Brain pericyte (primary cell): ENCODE measurements at regions not wholly inside any gene's neighbourhood (a gene's known extent, or its start where the extent isn't known, plus 50 kb on each side); places are given as distances from the start of the nearest gene placed in this dataset.
"Not testable (repeated sequence)": the region's sequence is repeated elsewhere in the genome, so short reads cannot be mapped to it uniquely, and the experiment has no call there.

Source experiments
- DNase-seq: peaks from one replicate; pipeline ENCODE4 v3.0.0-alpha.2; 2012; ENCODE audit warnings: low read depth, low spot score

- DNase-seq = no peak
Measured at GRCh38 chr4:18676526-18676915, 655.0 kb upstream of the LCORL start.

- no peak for DNase-seq
Measured at GRCh38 chr4:18675586-18676525, 654.3 kb upstream of the LCORL start.

- no peak for DNase-seq
Measured at GRCh38 chr4:18670034-18670433, 648.5 kb upstream of the LCORL start.

DNA sequence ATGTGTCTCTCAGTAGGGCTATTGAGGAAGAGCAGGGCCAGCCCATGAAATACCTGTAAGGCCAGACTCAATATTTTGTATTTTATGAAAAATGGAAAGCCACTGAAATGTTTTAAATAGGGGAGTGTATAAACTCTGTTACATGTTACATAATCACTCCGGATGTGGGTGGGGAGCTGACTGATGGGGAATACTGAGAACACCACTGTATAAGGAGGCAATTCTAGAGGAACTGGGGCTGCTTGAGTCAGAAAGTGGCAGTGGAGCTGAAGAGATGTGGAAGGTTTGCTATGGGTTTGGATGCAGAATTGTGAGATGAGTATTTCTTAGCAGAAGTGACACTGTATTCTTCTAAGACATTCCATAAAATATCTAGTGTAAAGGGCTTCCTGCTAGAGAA, 647.8 kb upstream of the LCORL start:
- DNase-seq = no peak

DNA sequence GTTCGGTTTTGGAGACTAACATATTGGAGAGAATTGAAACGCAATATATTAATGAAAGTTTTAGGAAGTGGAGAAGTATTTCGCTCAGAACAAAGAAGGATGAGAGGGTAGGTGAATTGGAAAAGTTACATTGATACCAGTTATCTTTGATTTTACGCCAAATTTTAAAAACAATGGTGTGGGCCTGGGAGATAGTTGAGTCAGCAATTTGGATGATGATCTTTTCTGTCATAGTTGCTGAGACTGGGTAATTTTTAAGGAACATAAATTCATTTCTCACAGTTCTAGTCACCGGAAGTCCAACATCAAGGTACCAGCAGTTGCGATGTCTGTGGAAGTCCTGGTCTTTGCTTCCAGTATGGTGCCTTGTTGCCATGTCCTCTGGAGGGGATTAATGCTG, 644.8 kb upstream of the LCORL start:
- no peak for DNase-seq

GRCh38 chr4:18664171-18664570, 642.6 kb upstream of the LCORL start:
- no peak for DNase-seq

- DNase-seq = no peak
Measured at GRCh38 chr4:18645351-18645750, 623.8 kb upstream of the LCORL start.

GRCh38 chr4:18641334-18641733, 619.8 kb upstream of the LCORL start:
- no peak for DNase-seq

- DNase-seq = no peak
Measured at GRCh38 chr4:18638031-18638430, 616.5 kb upstream of the LCORL start.

DNA sequence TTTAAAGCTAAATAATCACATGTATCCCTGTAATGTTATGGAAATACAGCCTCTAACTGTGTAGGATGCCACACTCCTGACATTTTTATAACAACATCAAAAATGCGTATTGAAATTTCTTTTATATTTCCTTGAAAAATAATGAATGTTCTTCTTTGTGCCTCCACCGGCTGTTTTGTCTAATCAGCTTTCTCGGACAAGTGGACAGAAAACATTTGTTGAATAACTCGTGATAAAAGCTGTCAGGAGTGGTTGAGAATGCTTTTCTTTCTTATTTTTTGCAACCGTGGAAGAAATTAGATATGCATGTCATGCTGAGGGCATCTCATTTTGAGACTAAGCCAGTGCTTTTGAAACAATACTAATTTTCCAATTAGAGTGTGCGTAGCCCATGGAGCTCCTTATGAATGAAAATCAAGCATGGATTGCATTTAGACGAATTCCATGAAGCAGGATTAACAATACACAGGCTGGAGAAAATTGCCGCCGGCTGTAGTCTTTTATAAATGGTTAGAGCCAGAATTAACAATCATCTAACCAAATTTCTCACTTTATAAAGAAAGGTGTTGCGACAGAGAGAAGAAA, 614.5 kb upstream of the LCORL start:
- DNase-seq = no peak

- DNase-seq = no peak
Measured at GRCh38 chr4:18635531-18635930, 614.0 kb upstream of the LCORL start.

DNA sequence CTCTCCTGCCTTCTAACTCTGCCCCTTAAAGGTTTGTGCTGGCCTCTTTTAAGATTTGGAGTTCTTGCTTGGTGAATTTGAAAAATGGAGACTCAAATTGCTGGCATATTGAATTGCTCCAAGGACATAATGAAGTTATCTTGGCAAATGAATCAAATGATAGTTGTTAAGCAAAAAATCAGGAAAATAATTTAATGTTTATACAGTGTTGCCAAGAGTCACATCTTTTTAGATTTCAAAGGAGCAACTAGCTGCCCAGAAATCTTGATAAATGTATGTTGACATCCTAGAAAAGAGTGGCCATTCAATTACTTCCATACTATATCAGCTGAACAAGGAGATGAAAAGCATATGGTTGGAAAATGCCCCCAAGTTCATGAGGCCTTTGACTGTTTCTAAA, 610.0 kb upstream of the LCORL start:
- no peak for DNase-seq

GRCh38 chr4:18630218-18631110, 608.9 kb upstream of the LCORL start:
- no peak for DNase-seq

- no peak for DNase-seq
Measured at GRCh38 chr4:18627447-18628005, 606.0 kb upstream of the LCORL start.

DNA sequence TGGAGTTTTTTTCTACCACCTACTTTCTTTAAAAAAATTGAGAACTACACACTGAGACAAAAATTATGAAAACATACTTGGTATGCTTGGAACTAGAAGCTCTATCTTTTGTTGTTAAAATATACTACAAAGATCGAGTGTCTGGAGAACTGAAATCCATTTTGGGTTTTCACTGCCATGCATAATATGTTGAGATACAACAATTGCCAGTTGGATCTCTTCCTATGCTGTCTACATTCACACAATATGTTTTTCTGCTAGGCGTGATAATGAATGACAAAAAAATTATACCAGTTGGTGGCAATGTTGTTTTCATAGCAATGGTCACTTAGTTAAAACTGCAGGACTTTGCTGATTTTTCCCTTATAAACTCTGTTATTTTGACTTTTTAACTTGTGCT, 605.4 kb upstream of the LCORL start:
- no peak for DNase-seq

GRCh38 chr4:18626366-18626765, 604.8 kb upstream of the LCORL start:
- no peak for DNase-seq

- no peak for DNase-seq
Measured at GRCh38 chr4:18621186-18621585, 599.6 kb upstream of the LCORL start.

GRCh38 chr4:18616720-18617119, 595.2 kb upstream of the LCORL start:
- DNase-seq = no peak

DNA sequence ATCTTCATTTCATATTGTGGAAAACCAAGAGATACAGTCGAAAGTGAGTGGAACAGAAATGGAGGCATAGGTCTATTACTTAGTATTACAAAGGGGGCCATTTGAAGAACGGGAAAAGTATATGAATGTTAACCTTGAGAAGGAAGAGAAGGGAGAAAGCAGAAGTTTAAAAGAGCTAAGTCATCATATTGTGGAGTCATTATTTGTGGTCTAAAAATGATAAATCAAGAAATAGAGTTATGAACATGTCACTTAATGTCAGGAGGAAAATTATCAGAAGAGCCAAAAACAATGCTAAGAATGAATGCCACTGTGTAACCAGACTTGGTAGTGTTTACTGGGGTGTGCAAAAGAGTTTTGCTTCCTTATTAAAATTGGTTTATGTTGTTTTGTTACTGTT, 589.5 kb upstream of the LCORL start:
- DNase-seq = no peak

GRCh38 chr4:18608908-18609533, 587.5 kb upstream of the LCORL start:
- DNase-seq = no peak

GRCh38 chr4:18602610-18603009, 581.1 kb upstream of the LCORL start:
- DNase-seq = not testable (repeated sequence)
